ENCODE measurements at regions not wholly inside any gene's neighbourhood (a gene's known extent, or its start where the extent isn't known, plus 50 kb on each side); places are given as distances from the start of the nearest gene placed in this dataset.

DNA sequence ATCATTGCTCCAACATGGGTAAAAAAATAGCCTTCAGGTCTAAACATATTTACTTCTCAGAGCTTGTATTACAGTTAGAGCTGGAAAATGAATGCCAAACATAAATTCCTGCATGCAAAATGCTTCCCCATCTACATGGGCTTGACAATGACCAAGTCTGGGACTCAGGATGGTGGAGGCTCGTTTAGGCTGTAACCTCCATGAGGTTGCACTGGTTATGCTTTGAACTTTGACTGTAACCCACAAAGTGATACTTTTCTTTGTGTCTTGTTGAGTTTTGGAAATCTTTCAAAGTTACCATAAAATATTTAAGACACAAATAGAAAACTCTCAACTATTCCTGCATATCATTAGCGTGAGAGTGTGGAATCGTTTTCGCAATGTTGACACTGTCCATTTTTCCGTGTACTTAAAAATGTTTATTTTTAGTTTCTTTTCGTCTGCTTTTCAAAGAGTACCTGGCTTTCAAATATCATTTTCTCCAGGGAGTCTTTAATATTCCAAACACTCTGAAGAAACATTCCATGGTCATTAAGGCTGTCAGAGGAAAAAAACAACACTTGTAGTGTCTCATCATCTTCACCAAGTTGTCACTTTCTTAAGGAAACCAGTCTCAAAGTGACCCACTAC lies 487.8 kb downstream of the ENC1 start:
- no peak for TF ChIP-seq Cebpa-rat (IDR thresholded peaks at IDR 0.05)
- Histone ChIP-seq H3K4me1 (peaks cover 0 to 14% (median 0%) of the 10 kb centered on the region in 10 experiments; a peak in 5 of 20 replicates), H4K20me1 (no peaks in the 10 kb centered on the region), H3K27me3 (no peaks in the 10 kb centered on the region), H3K36me3 (no peaks in the 10 kb centered on the region), H3K4me3 (no peak overlapping the region), H3K27ac (no peak overlapping the region), H3K9ac (no peak overlapping the region), H3K4me2 (no peak overlapping the region), H3K9me3 (replicated peaks in 1 of 11) (no peaks in the 10 kb centered on the region)

DNA sequence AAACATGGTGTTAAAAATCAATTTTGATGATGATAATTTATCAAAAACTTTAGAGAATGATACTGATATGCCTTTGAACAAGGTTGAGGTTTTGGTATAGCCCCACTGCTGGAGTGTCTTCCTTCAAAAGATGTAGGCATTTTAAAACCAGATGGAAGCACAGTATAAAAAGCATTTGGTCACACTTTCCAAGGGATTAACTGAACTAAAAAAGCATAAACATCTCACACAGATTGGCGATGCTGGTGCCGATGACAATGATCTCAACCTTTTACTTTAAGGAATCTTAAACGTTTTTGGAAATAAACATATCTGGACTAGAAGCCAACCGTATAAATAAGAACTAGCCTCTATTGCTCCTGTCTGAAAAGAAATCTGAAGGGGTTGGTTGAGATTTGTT lies 488.4 kb downstream of the ENC1 start:
- no peaks in the 10 kb centered on the region for H4K20me1 ChIP-seq
- H3K36me3 ChIP-seq, result no peaks in the 10 kb centered on the region
- H3K27me3 ChIP-seq, result no peaks in the 10 kb centered on the region
- no peak overlapping the region for H3K4me2 ChIP-seq
- TF ChIP-seq Cebpa-rat (IDR thresholded peaks at IDR 0.05), result no peak
- no peak overlapping the region for H3K4me3 ChIP-seq
- H3K4me1 ChIP-seq, result peaks cover 0 to 14% (median 0%) of the 10 kb centered on the region in 10 experiments; a peak in 5 of 20 replicates
- H3K9ac ChIP-seq, result no peak overlapping the region
- H3K9me3 ChIP-seq (replicated peaks in 1 of 11), result no peaks in the 10 kb centered on the region
- no peak overlapping the region for H3K27ac ChIP-seq

DNA sequence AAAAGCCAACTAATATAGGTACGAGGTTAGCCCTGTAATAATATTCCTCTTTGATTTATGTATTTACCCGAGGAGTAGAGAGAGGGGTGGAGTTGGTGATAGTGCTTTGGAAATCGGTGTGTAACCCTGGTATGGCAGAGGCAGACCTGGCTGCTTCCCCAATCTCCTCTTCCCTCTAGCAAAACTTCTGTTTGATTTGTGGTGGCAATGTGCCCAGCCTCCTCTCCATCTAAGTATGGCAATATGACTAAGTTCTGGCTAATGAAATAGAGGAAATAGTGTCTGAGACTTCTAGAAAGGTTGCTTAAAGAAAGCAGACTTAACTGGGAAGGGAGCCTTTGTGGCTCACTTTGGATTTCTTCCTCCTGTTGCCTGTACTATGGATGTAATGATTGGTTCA lies 491.1 kb downstream of the ENC1 start:
- H3K4me1 ChIP-seq, result peaks cover 0 to 14% (median 0%) of the 10 kb centered on the region in 10 experiments; a peak in 5 of 20 replicates

DNA sequence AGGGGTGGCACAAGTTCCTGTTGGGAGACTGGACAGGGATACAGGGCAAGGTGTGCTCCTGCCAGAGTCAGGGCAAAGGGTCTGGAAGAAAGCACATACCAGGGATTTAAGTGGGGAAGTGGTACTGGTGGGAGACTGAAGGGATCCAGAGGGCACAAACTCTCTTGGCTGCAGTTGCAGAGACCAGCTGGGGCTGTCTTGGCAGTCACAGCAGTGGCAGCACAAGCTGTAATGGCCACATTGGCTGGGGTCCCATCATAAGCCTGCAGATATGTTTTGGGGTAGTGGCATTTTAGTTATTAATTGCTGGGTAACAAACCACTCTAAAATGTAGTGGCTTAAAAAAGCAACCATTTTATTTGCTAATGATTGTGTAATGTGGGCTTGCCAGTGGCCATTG lies 492.2 kb downstream of the ENC1 start:
- Histone ChIP-seq H3K36me3 (no peaks in the 10 kb centered on the region), H3K27me3 (no peaks in the 10 kb centered on the region), H3K9me3 (replicated peaks in 1 of 11) (no peaks in the 10 kb centered on the region), H4K20me1 (no peaks in the 10 kb centered on the region), H3K27ac (no peak overlapping the region), H3K4me3 (no peak overlapping the region), H3K9ac (no peak overlapping the region), H3K4me2 (0 out of 22 replicates have a peak overlapping the region, but pooled peaks of 1 of the 11 experiments have one; percentile 4), H3K4me1 (peaks cover 0 to 14% (median 0%) of the 10 kb centered on the region in 10 experiments; a peak in 5 of 20 replicates)
- no peak for TF ChIP-seq Cebpa-rat (IDR thresholded peaks at IDR 0.05)

More for the DNA sequence above, 491.1 kb downstream of the ENC1 start:
- Histone ChIP-seq H3K27ac (no peak overlapping the region), H4K20me1 (no peaks in the 10 kb centered on the region), H3K9me3 (replicated peaks in 1 of 11) (no peaks in the 10 kb centered on the region), H3K9ac (no peak overlapping the region), H3K36me3 (no peaks in the 10 kb centered on the region), H3K4me3 (no peak overlapping the region), H3K27me3 (no peaks in the 10 kb centered on the region), H3K4me2 (peak overlapping the region in 3 of 11 experiments; percentile 6 to 53 (median 16); a peak in 4 of 22 replicates)
- no peak for TF ChIP-seq Cebpa-rat (IDR thresholded peaks at IDR 0.05)

DNA sequence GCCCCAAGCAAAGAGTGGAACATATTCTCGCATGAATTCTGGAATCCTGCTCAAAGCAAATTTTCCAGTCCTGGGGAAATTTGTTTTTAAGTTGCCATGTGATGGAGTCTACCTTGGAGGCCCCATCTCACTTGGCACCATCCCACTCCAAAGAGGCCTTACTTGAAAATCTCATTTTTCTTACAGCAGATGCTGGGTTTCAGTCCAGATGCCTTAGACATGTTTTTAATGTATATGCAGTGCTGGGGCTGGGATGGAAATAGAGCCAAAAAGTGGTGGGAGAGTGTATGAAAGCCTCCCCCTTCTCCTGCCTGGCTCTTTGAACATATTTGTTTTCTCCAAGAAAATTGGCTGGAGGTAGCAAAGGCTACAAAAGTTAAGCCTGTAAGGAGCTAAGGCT lies 493.7 kb downstream of the ENC1 start:
- Histone ChIP-seq H3K4me2 (no peak overlapping the region), H3K4me1 (peaks cover 0 to 14% (median 0%) of the 10 kb centered on the region in 10 experiments; a peak in 5 of 20 replicates), H3K9me3 (replicated peaks in 1 of 11) (no peaks in the 10 kb centered on the region), H3K27ac (no peak overlapping the region), H4K20me1 (no peaks in the 10 kb centered on the region), H3K27me3 (no peaks in the 10 kb centered on the region), H3K36me3 (no peaks in the 10 kb centered on the region), H3K4me3 (no peak overlapping the region), H3K9ac (no peak overlapping the region)
- no peak for TF ChIP-seq Cebpa-rat (IDR thresholded peaks at IDR 0.05)

DNA sequence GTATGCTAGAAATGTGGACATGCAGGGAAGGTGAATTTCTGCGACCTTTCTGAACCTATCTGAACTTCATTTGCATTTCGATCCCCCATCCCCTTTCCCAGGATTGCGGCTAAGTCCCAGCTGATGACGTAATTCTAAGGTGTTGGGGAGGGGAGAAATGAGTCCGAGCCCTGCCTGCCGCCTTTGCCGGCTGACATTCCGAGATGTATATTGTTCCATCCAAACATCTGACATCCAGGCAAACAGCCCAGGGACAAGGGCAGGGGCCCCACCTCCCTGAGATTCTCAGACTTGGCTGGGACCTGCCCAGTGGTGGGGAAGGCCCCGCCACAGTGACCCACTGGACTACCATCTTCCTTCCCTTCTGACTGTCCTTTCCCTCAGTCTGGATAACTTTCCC lies 494.6 kb downstream of the ENC1 start:
- H3K36me3 ChIP-seq, result no peaks in the 10 kb centered on the region
- no peak; a peak in 1 of 22 replicates for TF ChIP-seq Cebpa-rat (IDR thresholded peaks at IDR 0.05)

DNA sequence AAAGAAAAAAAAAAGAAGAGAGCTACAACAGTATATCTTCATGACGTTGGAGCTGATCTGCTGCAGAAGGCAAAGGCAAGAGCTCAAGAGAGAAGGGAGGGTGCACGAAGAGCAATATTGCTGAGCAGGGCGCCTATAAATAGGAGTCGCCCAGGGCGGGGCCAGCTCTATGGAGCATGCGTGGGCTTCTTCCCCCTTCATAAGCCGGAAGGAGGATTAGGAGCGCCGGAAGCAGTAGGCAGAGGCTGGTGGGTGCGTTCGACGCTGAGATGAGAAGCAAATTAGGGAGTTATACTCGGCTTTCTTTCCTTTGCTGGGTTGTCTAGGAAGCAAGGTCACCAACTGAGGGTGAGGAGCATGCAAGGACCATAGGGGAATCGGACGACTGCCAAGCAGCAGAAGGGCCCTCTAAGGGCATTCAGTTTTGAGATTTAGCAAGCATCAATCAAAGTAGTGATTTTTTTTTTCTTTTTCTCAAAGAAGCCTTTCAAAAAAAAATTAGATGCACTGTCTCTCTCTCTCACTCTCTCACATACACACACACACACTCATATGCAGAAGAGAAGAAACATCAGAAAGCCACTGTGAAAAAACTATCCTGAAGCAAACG lies 496.7 kb downstream of the ENC1 start:
- TF ChIP-seq Cebpa-rat (IDR thresholded peaks at IDR 0.05), result no peak
- Histone ChIP-seq H3K27me3 (no peaks in the 10 kb centered on the region), H3K4me3 (no peak overlapping the region), H4K20me1 (no peaks in the 10 kb centered on the region), H3K4me1 (peaks cover 0 to 4% (median 0%) of the 10 kb centered on the region in 10 experiments; a peak in 2 of 20 replicates), H3K9ac (no peak overlapping the region), H3K36me3 (no peaks in the 10 kb centered on the region), H3K9me3 (replicated peaks in 1 of 11) (no peaks in the 10 kb centered on the region), H3K27ac (no peak overlapping the region), H3K4me2 (no peak overlapping the region)

More for the DNA sequence above, 494.6 kb downstream of the ENC1 start:
- Histone ChIP-seq H3K9ac (no peak overlapping the region), H4K20me1 (no peaks in the 10 kb centered on the region), H3K4me2 (no peak overlapping the region), H3K27me3 (no peaks in the 10 kb centered on the region), H3K4me1 (peaks cover 0 to 14% (median 0%) of the 10 kb centered on the region in 10 experiments; a peak in 5 of 20 replicates), H3K27ac (no peak overlapping the region), H3K9me3 (replicated peaks in 1 of 11) (no peaks in the 10 kb centered on the region), H3K4me3 (no peak overlapping the region)

DNA sequence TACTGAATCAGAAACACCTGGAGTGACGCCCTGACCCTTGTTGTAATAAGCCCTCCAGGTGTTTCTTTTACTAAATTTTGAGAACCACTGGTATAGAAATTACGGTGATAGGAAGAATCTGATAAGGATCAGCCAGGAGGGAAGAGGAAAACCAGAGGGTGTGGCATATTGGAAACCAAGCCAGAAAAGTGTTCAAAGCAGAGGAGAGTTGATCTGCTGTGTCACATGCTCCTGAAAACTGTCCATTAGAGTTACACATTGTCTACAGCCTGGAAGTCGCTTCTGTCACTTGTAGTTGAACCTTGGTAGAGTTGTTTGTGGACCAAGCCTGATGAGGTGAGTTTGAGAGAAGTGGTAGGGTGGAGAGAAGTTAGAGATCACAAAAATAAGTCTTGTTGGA lies 497.4 kb downstream of the ENC1 start:
- Histone ChIP-seq H3K9me3 (replicated peaks in 1 of 11) (no peaks in the 10 kb centered on the region), H3K36me3 (no peaks in the 10 kb centered on the region), H3K4me1 (no peaks in the 10 kb centered on the region), H3K27ac (no peak overlapping the region), H3K4me3 (no peak overlapping the region), H4K20me1 (no peaks in the 10 kb centered on the region), H3K4me2 (no peak overlapping the region), H3K27me3 (no peaks in the 10 kb centered on the region), H3K9ac (no peak overlapping the region)
- TF ChIP-seq Cebpa-rat (IDR thresholded peaks at IDR 0.05), result no peak

DNA sequence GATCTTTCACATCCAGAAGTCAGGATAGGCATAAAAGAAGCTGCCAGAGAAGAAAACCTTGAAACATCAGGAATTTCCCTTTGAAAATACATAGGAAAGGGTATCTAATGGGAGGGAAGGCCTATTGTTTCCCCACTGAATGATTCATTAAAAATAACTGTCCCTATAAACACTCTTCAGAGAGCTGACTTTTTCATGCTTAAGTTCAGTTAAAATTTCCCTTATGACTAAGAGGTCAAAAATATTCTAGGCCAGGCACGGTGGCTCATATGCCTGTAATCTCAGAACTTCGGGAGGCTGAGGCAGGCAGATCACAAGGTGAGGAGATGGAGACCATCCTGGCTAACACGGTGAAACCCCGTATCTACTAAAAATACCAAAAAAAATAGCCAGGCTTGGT lies 499.5 kb downstream of the ENC1 start:
- no peak for TF ChIP-seq Cebpa-rat (IDR thresholded peaks at IDR 0.05)
- no peak overlapping the region for H3K4me2 ChIP-seq
- no peaks in the 10 kb centered on the region for H3K27me3 ChIP-seq
- no peak overlapping the region for H3K9ac ChIP-seq
- no peaks in the 10 kb centered on the region for H4K20me1 ChIP-seq
- no peak overlapping the region for H3K27ac ChIP-seq
- H3K9me3 ChIP-seq (replicated peaks in 1 of 11), result no peaks in the 10 kb centered on the region
- no peak overlapping the region for H3K4me3 ChIP-seq
- H3K36me3 ChIP-seq, result no peaks in the 10 kb centered on the region
- no peaks in the 10 kb centered on the region for H3K4me1 ChIP-seq

DNA sequence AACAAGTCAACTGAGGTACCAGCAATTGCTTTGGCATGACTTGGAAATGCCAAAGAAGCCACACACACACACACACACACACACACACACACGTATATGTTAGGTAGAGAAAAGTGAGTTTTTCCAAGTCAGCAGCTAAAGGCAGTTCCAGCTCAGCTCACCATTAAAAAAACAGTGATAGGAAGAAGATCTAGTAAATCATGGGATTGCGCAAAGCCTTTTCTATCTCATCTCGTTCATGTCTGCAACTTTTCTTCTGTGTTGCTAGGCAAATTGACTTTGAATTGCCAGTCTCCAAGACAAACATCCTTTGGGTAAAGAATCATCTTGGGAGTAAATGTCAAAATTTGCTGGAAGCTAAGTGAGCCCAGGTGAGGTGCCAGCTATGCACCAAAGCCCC lies 500.1 kb downstream of the ENC1 start:
- no peak for TF ChIP-seq Cebpa-rat (IDR thresholded peaks at IDR 0.05)

More for the DNA sequence above, 500.1 kb downstream of the ENC1 start:
- Histone ChIP-seq H3K27ac (no peak overlapping the region), H3K4me2 (no peak overlapping the region), H3K9me3 (replicated peaks in 1 of 11) (no peaks in the 10 kb centered on the region), H4K20me1 (no peaks in the 10 kb centered on the region), H3K36me3 (no peaks in the 10 kb centered on the region), H3K4me3 (no peak overlapping the region), H3K27me3 (no peaks in the 10 kb centered on the region), H3K4me1 (no peaks in the 10 kb centered on the region), H3K9ac (no peak overlapping the region)
